CD4-positive, alpha-beta T cell treated with Interleukin-17A for 1 hour (primary cell): ENCODE measurements at regions not wholly inside any gene's neighbourhood (a gene's known extent, or its start where the extent isn't known, plus 50 kb on each side); places are given as distances from the start of the nearest gene placed in this dataset.

Source experiments
- DNase-seq: peaks from one replicate; pipeline ENCODE4 v3.0.0-alpha.2; 2020

DNA sequence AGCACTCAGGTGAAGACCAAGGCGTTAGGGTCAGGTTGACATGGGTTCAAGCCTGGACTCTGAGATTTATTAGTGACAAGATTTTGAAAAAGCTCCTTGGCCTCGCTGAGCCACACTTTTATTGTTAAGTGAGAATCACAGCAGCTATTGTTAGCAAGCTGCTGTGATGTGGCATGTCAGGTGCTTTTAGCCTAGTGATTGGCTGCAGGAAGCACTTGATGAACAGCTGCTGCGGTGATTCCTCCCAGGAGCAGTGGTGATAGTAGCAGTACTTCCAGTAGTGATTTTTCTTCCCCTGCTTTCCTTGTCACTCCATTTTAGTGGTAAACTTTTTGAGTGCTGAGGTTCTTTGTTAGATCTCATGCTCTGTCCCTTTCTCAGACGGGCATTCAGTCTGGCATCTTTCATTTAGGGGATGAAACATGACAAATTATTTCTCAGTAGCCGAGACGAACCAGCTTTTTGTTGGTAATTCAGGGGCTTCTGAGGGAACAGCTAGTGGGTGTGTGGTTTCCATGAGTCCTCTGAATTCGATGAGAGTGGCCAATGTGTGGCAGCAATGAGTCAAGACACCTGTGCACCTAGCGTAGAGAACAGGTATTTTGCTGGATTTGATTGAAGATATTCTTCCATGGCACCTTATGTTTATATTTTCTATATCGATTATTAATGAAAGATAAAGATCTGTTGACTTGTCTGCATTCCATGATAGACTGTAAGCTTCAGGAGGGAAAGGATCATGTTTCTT, 696.7 kb downstream of the DHX35 start:
- no peak for DNase-seq

DNA sequence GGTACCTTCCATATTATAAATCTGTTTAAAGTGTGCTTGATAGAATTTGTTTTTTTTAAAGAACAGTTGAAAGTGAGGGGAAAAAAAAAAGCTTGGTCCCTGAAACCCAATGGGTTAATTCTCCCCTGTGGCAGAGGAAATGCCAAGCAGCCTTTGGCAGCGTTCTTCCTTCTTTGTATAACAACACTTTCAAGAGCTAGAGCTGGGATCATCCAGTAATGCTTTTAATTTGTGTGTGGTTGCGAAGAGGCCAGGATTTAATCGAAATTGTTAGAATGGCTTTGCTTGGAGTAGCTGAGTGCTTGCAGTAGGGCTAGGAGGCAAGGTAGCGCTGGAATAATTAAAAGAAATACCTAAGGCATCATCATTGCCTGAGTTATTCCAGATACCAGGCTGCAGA, 692.0 kb downstream of the DHX35 start:
- DNase-seq, result no peak

DNA sequence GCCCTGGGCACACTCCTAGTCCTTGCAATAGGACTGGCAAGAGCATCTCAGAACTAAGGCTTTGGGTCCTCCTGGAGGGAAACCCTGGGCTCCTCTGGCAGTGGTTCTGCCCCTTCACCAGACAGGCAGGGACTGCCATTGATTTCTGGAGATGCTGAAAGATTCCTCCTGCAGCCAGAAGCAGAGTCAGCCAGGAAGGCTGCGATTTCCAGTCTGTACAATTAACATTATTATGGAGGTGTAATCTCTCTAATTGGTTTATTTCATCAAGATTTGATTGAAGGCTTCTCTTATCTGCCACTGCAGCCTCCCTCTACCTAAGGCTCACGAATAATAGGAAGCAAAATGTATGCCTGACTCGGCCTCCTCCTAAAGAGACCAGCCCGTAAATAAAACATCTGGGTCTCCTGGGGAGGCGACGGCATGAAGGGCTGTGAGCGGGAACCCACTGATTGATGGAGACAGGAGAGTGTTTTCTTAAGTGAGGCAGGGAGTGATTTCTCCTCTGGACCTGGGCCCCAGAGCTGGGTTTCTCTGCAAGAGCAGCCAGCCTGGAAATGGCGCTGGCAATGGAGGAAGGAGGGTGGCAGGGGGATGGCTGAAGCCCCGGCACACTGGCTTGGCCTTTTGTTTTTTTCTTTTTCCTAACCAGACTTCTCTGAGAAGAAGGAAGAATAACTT, 689.6 kb downstream of the DHX35 start:
- no peak for DNase-seq

DNA sequence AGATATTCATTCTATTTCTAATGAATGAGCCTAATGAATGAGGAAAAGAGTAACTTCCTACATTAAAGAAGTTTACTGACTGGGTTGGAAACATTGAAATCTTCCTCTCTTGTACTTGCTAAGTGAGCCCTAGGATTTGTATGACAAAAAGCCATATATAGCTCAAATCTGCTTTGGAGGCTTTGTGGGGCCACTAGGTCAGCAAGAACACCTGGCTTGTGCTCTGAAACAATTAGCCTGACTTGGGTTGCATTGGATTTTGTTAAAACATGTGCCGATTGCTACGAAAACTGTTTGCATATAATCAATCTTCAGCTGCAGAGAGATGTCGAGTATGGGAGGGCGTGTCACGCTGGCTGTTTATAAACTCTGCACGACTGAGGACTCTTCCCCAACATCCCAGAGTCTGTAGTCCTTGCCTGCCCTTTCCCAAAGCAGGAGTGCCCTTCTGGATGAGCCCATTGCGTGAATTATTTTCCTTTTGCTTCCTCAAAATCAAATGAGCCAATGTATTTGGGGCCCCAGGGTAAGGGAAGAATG, 684.8 kb downstream of the DHX35 start:
- no peak for DNase-seq

DNA sequence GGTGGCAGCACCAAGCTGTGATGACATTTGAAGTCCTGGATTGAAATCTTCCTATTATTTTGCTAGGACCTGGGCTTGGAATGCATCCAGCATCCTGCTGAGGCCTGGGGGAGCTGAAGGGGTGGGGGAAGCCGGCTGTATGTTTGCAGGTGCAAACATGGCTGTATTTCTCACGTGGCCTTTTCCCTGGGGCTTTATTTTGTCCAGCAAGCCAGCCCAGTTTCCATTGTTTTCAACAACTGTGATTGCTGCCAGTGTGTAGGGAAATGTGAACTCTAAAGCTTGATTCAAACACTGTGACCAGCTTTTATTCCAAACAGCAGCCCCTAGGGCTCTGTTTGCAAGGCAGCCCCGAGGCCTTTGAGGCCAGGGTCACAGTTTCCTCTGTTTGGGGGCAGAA, 683.0 kb downstream of the DHX35 start:
- no peak for DNase-seq

DNA sequence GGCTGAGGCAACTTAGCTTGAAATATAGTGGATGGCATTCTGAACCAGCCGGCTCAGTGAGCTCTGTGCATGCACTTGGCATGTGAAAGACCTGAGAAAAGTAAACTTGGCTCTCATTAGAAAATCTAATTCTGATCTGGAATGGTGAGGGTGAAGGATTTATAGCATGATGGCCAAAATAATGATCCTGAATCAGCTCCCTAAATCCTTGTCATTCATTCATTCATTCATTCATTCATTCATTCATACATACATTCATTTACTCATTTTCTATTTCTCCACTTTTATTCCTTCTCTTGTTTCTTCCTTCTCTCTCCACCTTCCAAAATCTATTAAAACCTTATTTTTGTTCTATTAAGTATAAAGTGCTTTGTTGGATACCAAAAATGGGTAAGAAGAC, 681.1 kb downstream of the DHX35 start:
- no peak for DNase-seq

DNA sequence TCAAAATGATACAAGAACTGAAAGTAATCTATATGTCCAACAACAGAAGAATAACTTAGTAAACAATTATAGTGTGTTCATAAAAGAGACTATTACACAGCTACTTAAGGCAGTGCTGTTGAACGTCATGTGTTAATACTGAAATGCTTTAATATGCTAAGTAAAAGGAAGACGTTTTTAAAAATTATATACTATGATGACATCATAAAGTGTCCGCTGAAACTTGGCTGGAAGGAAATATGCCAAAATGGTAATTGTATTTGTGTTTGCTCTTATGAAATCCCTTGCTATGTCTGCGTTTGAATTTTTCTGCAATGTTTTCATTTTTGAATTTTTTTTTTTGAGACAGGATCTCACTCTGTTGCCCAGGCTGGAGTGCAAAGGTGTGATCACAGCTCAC, 679.3 kb downstream of the DHX35 start:
- no peak for DNase-seq

DNA sequence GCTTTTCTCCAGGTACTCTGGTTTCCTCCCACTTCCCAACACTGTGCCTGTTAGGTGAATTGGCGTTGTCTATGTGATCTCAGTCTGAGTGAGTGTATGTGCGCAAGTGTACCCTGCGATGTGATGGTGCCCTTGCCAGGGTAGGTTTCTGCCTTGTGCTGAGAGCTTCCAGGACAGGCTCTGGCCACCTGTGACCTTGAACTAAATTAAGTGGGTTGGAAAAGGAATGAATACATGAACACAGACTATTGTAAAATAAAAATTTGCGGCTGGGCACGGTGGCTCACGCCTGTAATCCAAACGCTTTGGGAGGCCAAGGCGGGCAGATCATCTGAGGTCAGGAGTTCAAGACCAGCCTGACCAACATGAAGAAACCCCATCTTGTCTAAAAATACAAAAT, 678.0 kb downstream of the DHX35 start:
- DNase-seq, result no peak

DNA sequence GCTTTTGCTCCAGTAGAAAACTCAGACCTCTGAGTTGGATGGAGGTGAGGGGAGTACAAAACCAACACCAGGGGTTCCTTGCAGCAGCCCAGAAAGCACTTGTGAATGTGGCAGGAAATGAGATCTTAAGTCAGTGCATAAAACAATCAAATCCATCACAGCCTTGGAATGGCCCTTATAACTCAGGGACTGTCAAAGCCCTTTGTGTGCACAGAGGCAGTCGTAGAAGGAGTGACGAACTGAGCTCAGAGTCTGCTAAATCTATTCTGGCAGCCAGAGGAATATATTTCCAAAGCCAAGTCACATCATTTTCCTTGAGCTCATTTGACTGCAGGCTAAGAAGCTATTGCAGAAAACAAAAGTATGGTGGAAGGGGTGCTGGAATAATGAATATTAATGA, 676.6 kb downstream of the DHX35 start:
- DNase-seq, result no peak

DNA sequence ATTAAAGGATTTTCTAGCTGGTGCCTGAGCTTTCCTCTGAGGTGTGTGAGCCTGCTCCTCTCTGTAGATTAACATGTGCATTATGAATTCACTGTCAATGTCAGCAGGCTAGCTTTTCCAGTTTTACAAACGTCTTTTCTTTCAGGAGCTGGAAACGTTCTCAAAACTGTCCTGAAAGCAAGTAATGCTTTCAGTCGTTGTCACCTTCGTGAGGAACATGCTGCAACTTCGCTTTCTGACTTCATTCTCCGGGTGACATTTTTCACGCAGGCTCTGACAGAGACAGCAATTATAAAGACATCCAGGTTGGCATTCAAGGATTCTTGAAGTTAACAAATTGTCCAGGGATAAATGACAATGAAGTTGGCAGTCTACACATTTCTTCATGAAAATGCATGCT, 671.5 kb downstream of the DHX35 start:
- no peak for DNase-seq

DNA sequence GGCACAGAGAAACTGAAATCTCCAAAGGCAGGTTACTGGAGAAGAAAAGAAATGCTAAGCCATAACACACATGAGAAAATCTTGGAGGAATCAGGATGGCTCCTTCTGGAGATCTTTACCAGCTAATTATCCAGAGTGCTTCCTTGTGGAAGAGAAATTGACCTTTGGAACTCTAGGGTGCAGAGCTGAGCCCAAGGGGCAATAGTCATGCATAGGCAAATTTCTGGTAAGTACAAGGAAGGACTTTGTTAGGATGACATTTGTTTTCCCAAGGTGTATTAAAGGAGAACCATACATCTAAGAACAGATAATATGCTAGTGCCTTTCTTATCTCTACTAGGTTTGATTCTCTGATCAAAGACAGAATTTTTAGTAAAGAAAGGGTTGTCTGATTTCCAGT, 670.6 kb downstream of the DHX35 start:
- DNase-seq, result no peak

DNA sequence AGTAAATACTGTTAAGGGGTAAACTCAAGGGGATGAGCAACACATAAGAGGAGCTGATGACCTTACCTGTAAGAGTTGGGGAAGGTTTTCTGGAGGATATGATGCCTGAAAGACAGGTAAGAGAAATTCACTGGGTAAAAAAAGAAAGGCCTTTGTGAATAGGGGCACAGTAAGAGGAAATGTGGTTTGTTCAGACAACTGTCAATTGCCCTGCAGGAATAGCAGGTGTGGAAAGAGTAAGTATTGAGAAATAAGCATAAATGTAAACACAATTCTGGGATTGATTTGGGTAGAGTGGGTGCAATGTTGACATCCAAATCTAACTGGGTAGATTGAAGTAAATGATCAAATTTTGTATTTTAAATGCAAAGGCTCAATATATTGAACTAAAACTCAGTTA, 670.0 kb downstream of the DHX35 start:
- no peak for DNase-seq

DNA sequence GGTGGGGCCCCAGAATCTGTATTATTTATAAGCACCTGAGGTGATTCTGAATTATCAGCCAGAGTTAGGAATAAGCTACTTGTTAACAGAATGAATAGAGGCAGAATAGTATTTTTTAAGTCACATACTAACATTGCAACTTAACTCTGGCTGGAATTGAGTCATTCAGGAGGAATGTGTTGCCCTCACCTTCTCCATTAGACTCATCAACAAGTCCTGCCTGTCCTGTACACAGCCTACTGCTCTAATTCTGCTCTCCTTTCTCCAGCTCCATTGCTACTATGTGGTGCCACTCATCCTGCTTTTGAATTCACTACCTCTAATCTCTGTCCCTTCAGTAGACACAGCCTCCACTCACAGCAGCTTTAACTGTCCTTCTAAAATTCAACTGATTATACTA, 669.4 kb downstream of the DHX35 start:
- DNase-seq, result no peak

DNA sequence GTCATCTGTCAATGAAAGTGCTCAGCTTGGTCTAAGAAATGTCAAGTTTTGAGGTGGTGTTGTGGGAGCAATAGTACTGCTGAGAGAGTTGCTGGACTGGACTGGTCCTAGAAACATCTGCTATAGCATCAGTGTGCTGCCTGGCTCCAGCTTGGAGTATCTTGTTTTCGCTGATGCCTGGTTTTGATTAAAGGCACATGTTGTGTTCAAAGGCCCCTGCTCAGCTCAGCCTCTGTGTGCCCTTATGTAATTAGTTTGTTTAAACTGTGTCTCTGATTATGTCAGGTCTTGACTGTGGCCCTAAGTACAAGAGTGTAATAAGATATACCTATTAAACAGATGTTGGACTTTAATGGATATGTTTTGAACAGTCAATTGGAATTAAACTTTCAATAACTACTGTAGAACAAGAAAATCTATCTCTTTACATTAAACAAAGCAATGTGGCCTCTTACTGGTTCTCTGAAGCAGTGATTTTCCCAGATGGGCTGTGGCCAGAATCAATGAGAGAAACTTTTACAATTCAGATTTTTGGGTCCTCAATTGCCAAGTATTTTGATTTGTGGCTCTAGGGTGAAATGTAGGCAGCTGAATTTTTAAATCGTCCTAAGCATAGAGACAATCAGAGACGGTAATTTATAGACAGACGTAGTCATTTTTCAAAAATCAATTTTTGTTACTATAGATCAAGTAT, 668.2 kb downstream of the DHX35 start:
- no peak for DNase-seq

DNA sequence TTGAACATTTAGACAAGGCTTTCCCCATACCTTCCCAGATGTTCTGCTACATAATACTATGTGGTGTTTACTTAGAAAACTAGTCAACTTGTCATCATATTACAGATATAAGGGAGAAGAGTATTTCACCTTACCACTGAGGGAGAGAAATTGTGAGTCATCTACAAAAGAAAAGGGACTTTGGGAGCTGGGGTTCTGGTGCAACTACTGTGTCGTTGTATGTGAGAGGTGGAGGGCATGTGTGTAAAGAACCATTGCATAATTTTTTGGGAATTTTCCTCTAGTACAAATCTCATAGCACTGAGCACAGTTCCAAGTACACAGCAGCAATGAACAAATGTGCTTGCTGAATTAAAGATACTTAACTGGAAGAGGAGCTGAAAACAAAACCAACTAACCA, 665.6 kb downstream of the DHX35 start:
- no peak for DNase-seq

DNA sequence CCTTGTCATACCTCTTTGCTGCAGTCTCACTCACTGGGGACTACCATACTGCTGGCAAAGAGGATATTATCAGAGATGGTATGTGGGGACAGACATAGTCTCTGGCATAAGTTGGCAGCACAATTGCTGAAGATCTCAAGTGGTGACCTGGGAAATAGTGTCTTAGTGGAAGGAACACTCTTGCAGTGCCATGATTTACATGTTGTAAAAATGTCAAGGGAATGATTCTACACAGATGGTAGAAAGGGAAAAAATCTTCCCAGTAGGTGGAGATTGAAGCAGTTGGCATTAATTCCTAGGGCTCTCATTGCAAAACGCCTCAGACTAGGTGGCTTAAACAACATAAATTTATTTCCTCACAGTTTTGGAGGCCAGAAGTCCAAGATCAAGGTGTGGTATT, 662.2 kb downstream of the DHX35 start:
- DNase-seq, result no peak

DNA sequence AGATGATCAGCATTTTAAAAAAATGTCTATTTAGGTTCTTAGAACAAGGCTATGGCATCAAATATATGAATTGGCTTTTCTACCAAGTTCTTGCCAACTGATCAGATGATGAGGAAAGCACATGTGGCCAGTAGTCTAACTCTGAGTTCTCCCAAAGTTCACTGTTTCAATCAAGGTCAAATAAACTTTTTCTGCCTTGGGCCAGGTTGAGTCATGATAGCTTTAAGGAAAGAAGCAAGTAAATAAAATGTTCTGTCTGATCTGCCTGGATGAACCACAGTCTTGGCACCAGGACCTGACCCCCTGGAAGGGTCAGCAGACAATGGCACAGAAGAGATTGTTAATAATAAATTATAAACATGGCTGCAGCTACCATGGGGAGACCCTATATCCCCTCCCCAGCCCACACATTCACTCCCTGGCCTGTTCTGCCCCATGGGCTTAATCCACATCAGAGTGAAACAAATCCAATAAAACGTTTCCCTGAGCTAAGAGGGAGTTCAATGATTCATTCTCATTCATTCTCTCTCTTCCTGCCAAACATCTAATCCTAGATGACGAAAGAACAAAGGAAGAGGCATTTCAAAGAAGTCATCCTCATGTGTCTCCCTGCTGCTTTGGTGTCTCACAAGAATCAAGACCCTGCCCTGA, 661.6 kb downstream of the DHX35 start:
- no peak for DNase-seq

DNA sequence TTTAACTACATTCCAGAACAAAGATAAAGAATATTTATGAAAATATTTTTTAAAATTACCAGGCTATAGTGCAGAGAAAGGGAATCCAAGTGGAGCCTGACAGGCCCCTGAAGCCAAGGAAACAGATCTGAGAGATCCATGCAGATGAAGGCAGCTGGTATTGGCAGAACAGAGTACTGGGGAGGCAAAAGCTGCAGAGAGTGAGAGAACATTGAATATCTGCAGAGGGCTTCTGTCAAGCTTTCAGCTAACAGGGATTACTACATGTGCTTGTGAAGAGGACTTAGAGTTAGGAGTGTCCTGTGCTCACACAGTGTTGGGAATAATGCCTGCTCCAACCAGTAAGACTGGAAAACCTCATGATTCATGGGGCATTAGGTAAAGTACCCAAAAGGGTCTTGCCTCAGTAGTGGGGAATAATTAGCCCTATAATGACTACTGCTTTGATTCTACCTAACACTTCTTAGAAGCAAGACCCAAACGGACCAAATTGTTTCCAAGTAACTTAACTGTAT, 657.2 kb downstream of the DHX35 start:
- DNase-seq, result no peak

DNA sequence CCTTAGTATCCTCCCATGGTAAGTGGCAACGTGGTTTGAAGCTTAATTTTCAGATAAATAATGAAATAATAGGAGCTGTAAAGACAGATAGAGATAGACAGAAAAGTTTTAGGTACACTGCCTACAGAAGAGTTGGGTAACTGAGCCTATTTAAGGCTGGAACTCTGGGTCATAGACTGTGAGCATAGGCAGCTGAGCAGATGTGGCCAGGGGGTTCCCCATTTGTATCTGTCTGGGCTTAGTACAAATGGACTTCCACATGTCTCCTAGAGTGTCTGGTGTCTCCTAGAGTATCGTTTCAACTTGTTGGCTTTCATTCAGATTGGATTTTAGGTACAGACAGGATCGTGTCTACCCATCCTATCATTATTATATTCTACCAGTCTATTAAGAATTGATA, 649.8 kb downstream of the DHX35 start:
- DNase-seq, result no peak

DNA sequence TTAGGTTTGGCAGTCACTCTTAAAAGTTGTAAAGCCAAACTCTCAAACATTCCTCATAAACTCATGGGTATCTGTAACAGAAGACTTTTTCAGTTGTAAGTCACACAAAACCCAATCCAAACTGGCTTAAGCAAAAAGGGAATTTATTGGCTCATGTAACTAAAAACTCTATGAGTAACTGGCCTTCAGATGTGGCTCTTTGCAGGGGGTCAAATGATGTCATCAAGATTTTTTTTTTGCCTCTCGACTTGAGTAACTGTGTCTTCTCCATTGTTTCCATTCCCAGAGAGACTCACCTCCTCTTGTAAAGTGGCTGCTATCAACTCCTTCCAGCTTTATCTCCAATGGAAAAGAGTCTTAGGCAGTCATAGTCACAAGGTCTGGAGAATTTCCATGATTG, 645.0 kb downstream of the DHX35 start:
- no peak for DNase-seq

DNA sequence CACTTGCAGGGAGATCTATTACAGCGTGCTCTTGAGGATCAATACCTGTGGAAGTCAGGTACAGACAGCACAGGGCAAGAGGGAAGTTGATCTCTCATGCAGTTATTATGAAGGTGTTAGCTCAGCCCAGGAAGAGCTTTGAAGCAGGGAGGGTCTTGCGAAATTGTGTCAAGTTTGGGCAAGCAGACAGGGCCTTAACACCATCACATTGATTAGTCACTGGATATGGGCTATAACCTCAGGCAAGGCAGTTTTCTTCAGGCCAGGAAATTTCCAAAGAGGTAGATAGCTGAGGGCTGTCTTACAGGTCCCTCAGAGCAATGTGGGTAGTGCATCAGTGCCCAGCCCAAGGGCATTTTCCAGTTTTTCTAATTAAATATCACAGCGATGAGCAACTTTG, 643.8 kb downstream of the DHX35 start:
- no peak for DNase-seq

DNA sequence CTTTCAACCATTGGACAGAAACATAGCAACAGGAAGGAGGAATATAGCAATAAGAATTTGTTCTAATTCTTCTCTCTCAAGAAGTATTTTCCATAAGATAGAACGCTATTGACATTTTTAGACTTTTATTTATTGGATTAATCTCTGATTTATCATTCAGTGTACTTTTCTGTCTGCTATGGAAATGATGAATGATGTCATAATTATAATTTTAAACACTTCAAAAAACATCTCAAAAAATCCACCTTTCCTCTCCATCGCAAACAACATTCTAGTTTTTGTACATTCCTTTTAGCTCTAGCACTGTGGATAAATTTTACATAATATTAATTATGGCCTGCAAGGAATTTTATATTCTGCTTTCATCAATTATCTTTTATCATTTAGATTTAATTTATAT, 643.2 kb downstream of the DHX35 start:
- DNase-seq, result no peak

DNA sequence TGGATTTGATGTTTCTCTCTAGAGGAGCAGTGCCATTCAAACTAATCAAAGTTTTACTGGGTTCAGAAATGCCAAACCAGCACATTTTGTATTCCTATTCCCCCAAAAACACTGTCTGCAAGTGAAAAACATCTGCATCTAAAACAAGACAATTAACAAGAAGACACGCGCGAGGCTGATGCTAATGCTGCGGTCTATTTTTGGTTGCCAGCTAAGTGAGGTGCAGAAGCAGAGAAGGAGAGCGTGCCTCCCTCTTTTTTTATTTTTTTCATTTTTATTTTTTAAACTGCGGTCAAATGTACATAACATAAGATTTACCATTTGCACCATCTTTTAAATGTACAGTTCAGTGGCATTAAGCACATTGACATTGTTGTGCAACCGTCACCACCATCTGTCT, 641.1 kb downstream of the DHX35 start:
- no peak for DNase-seq
